HG02610 (cell line): ENCODE measurements at regions not wholly inside any gene's neighbourhood (a gene's known extent, or its start where the extent isn't known, plus 50 kb on each side); places are given as distances from the start of the nearest gene placed in this dataset.

ENCODE experiments used
- ATAC-seq: cut with Tn5 transposase; IDR thresholded peaks from one replicate; pipeline ENCODE4 v1.9.1; 2021; ENCODE audit warnings: mild to moderate bottlenecking, moderate library complexity; ENCODE audit not compliant: unreplicated experiment

DNA sequence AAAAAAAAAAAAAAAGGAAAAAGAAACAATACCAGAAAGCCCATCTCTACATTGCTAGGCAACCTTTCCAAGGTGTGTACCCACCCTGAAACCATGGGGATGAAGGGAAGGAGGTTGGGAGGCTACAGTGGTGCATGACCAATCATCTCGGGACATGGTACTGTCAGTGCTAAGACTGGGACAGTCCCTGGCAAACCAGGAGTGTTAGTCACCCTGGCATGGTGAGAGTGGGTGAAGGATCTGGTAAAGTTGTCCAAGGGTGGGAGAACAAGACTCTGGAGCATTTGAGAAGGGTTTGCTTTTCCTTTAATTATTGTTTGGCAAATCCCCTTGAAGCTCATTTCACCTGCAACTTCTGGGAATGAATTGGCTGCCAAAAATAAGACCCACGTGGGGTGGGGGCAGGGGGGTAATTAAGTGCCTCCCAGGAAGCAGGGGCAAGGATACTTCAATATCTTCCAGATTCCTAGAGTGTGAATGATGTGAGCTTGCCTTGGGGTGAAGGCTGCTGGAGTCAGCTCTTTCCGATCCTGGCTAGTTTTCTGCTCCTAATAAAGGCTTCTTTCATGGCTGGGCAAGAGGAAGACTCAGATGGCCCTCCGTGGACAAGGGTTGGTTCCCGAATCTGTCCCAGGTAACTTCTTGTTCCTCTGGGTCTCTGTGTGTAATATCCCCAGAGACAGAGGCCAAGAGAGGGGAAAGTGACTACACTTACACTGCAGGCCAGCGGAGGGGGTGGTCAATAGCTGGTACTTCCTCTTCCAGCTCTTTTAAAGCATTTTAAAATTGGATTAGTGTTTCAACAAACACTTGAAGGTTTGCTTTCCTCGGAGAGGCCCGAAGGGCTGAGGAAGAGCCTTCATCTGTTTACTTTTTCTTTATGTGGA is 61.6 kb upstream of the SPRY4 start:
- no peak for ATAC-seq

- ATAC-seq: no peak
Measured at GRCh38 chr5:142385194-142385593, 60.4 kb upstream of the SPRY4 start.

GRCh38 chr5:142384014-142384413 is 59.2 kb upstream of the SPRY4 start:
- ATAC-seq: no peak

- ATAC-seq: no peak
Measured at GRCh38 chr5:142382186-142382585, 57.4 kb upstream of the SPRY4 start.

DNA sequence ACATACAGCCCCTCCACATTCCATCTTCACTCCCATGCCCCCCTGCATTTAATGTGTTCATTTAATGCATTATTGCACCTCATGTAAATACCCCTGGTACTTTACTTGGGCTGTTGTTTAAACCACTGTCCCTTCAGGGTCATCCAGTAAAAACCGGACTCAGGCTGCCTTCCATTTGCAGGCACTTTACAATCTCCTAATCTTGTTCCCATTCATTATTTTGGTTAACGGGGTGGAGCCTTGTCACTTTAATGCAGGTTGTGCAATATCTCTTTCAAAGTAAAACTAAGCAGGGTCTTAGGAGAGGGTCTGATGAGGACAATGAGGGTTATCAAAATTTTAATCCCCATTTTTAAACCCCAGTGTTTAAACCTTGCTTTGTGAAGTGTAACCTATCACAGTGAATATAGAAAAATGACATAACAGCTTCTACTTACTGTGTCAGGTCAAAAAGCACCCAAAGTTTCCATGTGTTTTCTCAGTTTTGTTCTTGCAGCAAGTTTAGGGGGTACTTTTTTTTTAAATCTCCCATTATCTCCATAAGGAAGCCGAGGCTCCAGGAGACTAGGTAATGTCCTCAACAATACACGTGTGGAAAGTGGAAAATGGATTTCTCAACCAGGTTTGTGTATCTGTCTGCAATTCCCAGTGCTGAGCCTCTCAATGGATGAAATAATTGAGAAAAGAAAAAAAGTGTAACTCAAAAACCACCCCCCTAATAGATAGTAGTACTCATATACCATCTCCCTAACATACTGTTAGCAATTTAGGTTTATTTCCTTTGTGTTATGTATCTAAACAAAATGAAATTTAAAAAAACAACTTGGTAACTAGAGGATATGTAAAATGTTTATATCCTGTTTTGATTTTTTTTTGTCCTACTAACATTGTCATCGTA is 54.2 kb upstream of the SPRY4 start:
- no peak for ATAC-seq

DNA sequence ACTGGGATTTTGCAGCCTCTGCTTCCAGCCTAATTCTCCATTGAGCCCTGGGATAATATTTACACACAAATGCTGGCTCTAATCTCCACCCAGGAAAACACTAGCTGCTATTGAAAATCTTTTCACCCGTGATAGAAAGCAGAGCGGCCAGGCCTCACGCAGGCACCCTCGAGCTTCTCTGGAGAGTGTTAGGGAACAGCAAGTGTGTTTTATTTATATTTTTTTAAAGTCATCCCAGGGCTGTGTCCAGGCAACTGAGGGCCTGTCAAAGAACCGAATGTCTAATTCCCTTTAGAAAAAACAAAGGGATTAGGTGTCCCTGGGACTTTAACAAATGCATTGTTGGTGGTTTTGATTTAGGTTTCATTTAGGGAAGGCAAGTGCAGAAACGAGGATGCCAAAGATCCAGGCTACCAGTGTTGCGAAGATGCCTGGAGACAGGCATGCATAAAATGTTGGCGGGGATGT is 51.2 kb upstream of the SPRY4 start:
- ATAC-seq: no peak
